Testis (tissue), 2 donors: ENCODE measurements at regions not wholly inside any gene's neighbourhood (a gene's known extent, or its start where the extent isn't known, plus 50 kb on each side); places are given as distances from the start of the nearest gene placed in this dataset.

ENCODE experiments used
- DNase-seq: peaks from one replicate; pipeline ENCODE4 v3.0.0-alpha.2; 2019
- H3K27ac ChIP-seq, 2 donors: fragments of 200-600 bp; sonication (generic); one replicate each; pipeline ENCODE4 v1.5.1; 2019
- H3K27me3 ChIP-seq: fragments of 200-600 bp; sonication (generic); one replicate; pipeline ENCODE4 v1.5.1; 2019
- H3K36me3 ChIP-seq: fragments of 200-600 bp; sonication (generic); one replicate; pipeline ENCODE4 v1.5.1; 2017; ENCODE audit warnings: low read depth; ENCODE audit errors: missing control alignments
- H3K4me1 ChIP-seq: fragments of 200-600 bp; sonication (generic); one replicate; pipeline ENCODE4 v1.5.1; 2019
- H3K4me3 ChIP-seq, 2 donors: fragments of 200-600 bp; sonication (generic); one replicate each; pipeline ENCODE4 v1.5.1; 2017 to 2019
- H3K9me3 ChIP-seq: fragments of 200-600 bp; sonication (generic); one replicate; pipeline ENCODE4 v1.5.1; 2017
- POLR2A ChIP-seq: fragments of 450-650 bp; IDR thresholded peaks from one replicate; pipeline ENCODE4 v1.6.1; 2017; ENCODE audit warnings: antibody characterized with exemption, mild to moderate bottlenecking, moderate library complexity
- WGBS, 2 donors: methylation state at CpG; one replicate each; pipeline ENCODE4 v1.1.5; 2018; 5-methylcytosine and 5-hydroxymethylcytosine counted together
- intact Hi-C: fragments of 100-400 bp; cut with DNase I; formaldehyde crosslinking; loops from one replicate; pipeline ENCODE4 v1.15.1; 2023; ENCODE audit warnings: low total_unique reads
- TF ChIP-seq, protein P1 (sequence below), 3 experiments: fragments of 450-650 bp in 2 of 3; fragments of 200-600 bp in 1 of 3; sonication (generic) in 1 of 3; IDR thresholded peaks; one replicate each; pipeline ENCODE4 v1.5.1; 2016 to 2019; ENCODE audit warnings: antibody characterized with exemption in 3 of 3, mild to moderate bottlenecking in 2 of 3, moderate library complexity in 1 of 3

GRCh38 chr12:131383291-131383690 is 327.6 kb upstream of the SFSWAP start:
- no peak overlapping the region for H3K27ac ChIP-seq
- TF ChIP-seq POLR2A = no peak
- TF ChIP-seq, protein P1, sequence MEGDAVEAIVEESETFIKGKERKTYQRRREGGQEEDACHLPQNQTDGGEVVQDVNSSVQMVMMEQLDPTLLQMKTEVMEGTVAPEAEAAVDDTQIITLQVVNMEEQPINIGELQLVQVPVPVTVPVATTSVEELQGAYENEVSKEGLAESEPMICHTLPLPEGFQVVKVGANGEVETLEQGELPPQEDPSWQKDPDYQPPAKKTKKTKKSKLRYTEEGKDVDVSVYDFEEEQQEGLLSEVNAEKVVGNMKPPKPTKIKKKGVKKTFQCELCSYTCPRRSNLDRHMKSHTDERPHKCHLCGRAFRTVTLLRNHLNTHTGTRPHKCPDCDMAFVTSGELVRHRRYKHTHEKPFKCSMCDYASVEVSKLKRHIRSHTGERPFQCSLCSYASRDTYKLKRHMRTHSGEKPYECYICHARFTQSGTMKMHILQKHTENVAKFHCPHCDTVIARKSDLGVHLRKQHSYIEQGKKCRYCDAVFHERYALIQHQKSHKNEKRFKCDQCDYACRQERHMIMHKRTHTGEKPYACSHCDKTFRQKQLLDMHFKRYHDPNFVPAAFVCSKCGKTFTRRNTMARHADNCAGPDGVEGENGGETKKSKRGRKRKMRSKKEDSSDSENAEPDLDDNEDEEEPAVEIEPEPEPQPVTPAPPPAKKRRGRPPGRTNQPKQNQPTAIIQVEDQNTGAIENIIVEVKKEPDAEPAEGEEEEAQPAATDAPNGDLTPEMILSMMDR (IDR thresholded peaks at IDR 0.05) = no peak
- intact Hi-C loops = no loop called here
- DNase-seq = no peak
- H3K36me3 ChIP-seq = no peaks in the 10 kb centered on the region
- WGBS, 2 donors = 90 to 92% methylated on average over 8 to 9 of the region's 9 CpGs
- H3K27me3 ChIP-seq = no peaks in the 10 kb centered on the region
- H3K4me3 ChIP-seq = no peak overlapping the region
- H3K4me1 ChIP-seq = no peaks in the 10 kb centered on the region
- no peaks in the 10 kb centered on the region for H3K9me3 ChIP-seq

GRCh38 chr12:131383741-131384543 is 326.9 kb upstream of the SFSWAP start:
- Histone ChIP-seq H3K36me3 (no peaks in the 10 kb centered on the region), H3K9me3 (no peaks in the 10 kb centered on the region), H3K4me3 (no peak overlapping the region), H3K4me1 (no peaks in the 10 kb centered on the region), H3K27ac (no peak overlapping the region), H3K27me3 (no peaks in the 10 kb centered on the region)
- TF ChIP-seq, protein P1 (IDR thresholded peaks at IDR 0.05) = no peak
- no peak for TF ChIP-seq POLR2A
- intact Hi-C loops = no loop called here
- WGBS, 2 donors = 77 to 84% methylated on average over 12 to 21 of the region's 21 CpGs
- peak; percentile 1 for DNase-seq

DNA sequence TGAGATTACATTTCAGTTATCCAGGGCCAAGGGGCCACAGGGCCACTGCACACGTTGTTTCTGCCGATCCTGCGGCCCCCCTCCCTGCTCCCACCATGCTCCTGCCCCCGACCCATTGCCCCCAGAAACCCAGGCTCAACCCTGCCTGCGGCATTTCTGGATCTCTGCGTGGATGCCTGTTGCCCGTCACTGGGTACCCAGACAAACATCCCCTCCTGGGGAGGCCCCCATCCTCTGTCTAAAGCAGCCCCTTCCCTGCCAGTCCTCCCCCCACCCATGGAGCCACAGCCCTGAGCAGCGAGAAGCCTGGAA is 326.4 kb upstream of the SFSWAP start:
- H3K9me3 ChIP-seq = no peaks in the 10 kb centered on the region
- H3K4me3 ChIP-seq = no peak overlapping the region
- WGBS, 2 donors = 80% methylated on average over 2 to 8 of the region's 8 CpGs
- TF ChIP-seq POLR2A = no peak
- TF ChIP-seq, protein P1 (IDR thresholded peaks at IDR 0.05) = no peak
- no peak overlapping the region for H3K27ac ChIP-seq
- H3K4me1 ChIP-seq = no peaks in the 10 kb centered on the region
- H3K27me3 ChIP-seq = no peaks in the 10 kb centered on the region
- no peaks in the 10 kb centered on the region for H3K36me3 ChIP-seq
- intact Hi-C loops = no loop called here
- no peak for DNase-seq

DNA sequence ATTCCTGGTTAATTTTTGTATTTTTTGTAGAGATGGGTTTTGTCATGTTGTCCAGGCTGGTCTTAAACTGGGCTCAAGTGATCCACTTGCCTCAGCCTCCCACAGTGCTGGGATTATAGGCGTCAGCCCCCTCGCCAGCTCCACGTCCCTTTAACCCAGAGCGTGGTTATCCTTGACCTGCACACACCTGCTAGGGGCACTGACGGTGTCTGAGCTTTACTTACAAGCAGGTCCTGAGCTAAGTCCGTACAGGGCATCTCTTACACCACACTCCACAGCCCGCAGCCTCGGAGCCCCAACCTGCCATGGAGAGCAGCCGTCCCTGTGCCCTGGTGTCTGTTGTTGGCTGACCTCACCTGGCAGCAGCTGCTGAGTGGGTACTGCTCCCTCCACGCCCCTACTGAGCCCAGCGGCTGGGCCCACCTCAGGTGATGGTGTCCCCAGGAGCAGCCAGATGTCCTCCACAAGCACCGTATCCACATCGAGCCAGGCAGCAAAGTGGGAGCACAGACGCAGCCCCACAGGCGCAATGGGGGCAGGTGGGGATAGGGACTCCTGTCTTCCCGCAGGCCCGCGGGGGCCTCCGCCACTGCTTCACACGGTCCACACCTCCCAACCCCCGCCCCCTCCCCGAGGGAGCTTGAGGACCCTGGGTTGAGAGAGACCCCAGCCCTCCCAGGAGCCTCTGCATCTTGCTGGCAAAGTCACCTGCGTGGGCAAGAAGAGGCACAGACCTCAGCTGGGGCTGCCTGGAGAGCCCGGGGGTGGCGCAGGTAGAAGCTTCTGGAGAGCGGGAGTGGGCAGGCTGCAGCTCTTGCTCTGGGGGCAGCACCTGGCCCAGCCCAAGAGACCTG is 325.4 kb upstream of the SFSWAP start:
- H3K27me3 ChIP-seq = no peaks in the 10 kb centered on the region
- H3K4me3 ChIP-seq = no peak overlapping the region
- no peaks in the 10 kb centered on the region for H3K36me3 ChIP-seq
- H3K4me1 ChIP-seq = no peaks in the 10 kb centered on the region
- intact Hi-C loops = no loop called here
- peak; percentile 9 for DNase-seq
- WGBS, 2 donors = 87 to 92% methylated on average over 19 to 26 of the region's 26 CpGs
- no peaks in the 10 kb centered on the region for H3K9me3 ChIP-seq
- no peak overlapping the region for H3K27ac ChIP-seq
- TF ChIP-seq, protein P1 (IDR thresholded peaks at IDR 0.05) = no peak
- TF ChIP-seq POLR2A = no peak
